HEK293 (cell line): ENCODE measurements at regions not wholly inside any gene's neighbourhood (a gene's known extent, or its start where the extent isn't known, plus 50 kb on each side); places are given as distances from the start of the nearest gene placed in this dataset.

Experiments
- CTCF ChIA-PET: fragments of 350-600 bp; formaldehyde crosslinking; extraction: SDS; loops from one replicate; lab custom pipeline; 2021; ENCODE audit warnings: antibody characterized with exemption; lab: Yijun Ruan, JAX
- POLR2A ChIA-PET: fragments of 300-600 bp; formaldehyde crosslinking; extraction: SDS; loops from one replicate; lab custom pipeline; 2020; ENCODE audit warnings: antibody characterized with exemption, inconsistent platforms; lab: Yijun Ruan, JAX
- H3K27ac ChIP-seq: fragments of 200-500 bp; sonication (Bioruptor generic); 2 replicates; pipeline ENCODE4 v1.5.1; 2014; ENCODE audit warnings: low read depth, low read length, control low read depth, inconsistent platforms; ENCODE audit errors: extremely low read depth
- H3K36me3 ChIP-seq, 2 experiments: fragments of 200-500 bp in 1 of 2; sonication (Bioruptor generic) in 1 of 2; 1 replicate in 1 of 2; 2 replicates in 1 of 2; pipeline ENCODE4 v1.5.1; 2014 to 2017; ENCODE audit warnings: inconsistent platforms in 2 of 2, low read length in 2 of 2; ENCODE audit not compliant: control insufficient read depth in 2 of 2, insufficient read depth in 1 of 2
- H3K4me1 ChIP-seq: fragments of 200-500 bp; sonication (Bioruptor generic); 2 replicates; pipeline ENCODE4 v1.5.1; 2014; ENCODE audit warnings: mild to moderate bottlenecking, low read length, inconsistent platforms; ENCODE audit not compliant: control insufficient read depth, insufficient read depth
- H3K4me3 ChIP-seq: 2 replicates; pipeline ENCODE4 v1.5.1; 2011; ENCODE audit warnings: low read depth, mild to moderate bottlenecking, control low read depth, low read length, moderate library complexity
- H3K9me3 ChIP-seq: fragments of 200-500 bp; sonication (Bioruptor generic); 2 replicates; pipeline ENCODE4 v1.5.1; 2014; ENCODE audit warnings: low read depth, low read length, inconsistent platforms; ENCODE audit not compliant: control insufficient read depth, insufficient read depth
- ELK4 ChIP-seq: IDR thresholded peaks from 2 replicates; pipeline ENCODE4 v1.6.1; 2011; ENCODE audit warnings: mild to moderate bottlenecking, low read depth, low read length, borderline replicate concordance
- HOXC10 ChIP-seq: sonication (generic); formaldehyde crosslinking; IDR thresholded peaks from 2 replicates; pipeline ENCODE4 v1.8.1; 2023; ENCODE audit warnings: mild to moderate bottlenecking, missing genetic modification reagents
- MEIS1 ChIP-seq: sonication (generic); formaldehyde crosslinking; IDR thresholded peaks from 2 replicates; pipeline ENCODE4 v1.8.1; 2022; ENCODE audit warnings: missing genetic modification reagents, mild to moderate bottlenecking, borderline replicate concordance
- PRDM1 ChIP-seq: fragments of 450-650 bp; formaldehyde crosslinking; IDR thresholded peaks from 2 replicates; pipeline ENCODE4; 2016; ENCODE audit warnings: missing biosample characterization, missing genetic modification characterization
- REPIN1 ChIP-seq: fragments of 450-650 bp; formaldehyde crosslinking; IDR thresholded peaks from 2 replicates; pipeline ENCODE4 v1.5.1; 2017; ENCODE audit warnings: missing biosample characterization, missing genetic modification characterization, low read depth
- WT1 ChIP-seq: fragments of 450-650 bp; formaldehyde crosslinking; IDR thresholded peaks from 2 replicates; pipeline ENCODE4 v1.5.1; 2016; ENCODE audit warnings: missing biosample characterization, missing genetic modification characterization
- YY1 ChIP-seq: fragments of 450-650 bp; formaldehyde crosslinking; IDR thresholded peaks from 2 replicates; pipeline ENCODE4 v1.5.1; 2018; ENCODE audit warnings: missing biosample characterization, missing genetic modification characterization
- ZBTB8A ChIP-seq: fragments of 450-650 bp; formaldehyde crosslinking; IDR thresholded peaks from 2 replicates; pipeline ENCODE4 v1.5.1; 2016; ENCODE audit warnings: missing biosample characterization, missing genetic modification characterization
- ZFP3 ChIP-seq: fragments of 450-650 bp; formaldehyde crosslinking; IDR thresholded peaks from 2 replicates; pipeline ENCODE4 v1.5.1; 2016; ENCODE audit warnings: low read depth, missing biosample characterization, missing genetic modification characterization
- ZFP37 ChIP-seq: fragments of 450-650 bp; formaldehyde crosslinking; IDR thresholded peaks from 2 replicates; pipeline ENCODE4 v1.5.1; 2016; ENCODE audit warnings: missing biosample characterization, missing genetic modification characterization
- ZNF169 ChIP-seq: fragments of 450-650 bp; formaldehyde crosslinking; IDR thresholded peaks from 2 replicates; pipeline ENCODE4 v1.5.1; 2016; ENCODE audit warnings: missing biosample characterization, missing genetic modification characterization
- ZNF2 ChIP-seq: fragments of 450-650 bp; formaldehyde crosslinking; IDR thresholded peaks from 2 replicates; pipeline ENCODE4 v1.5.1; 2016; ENCODE audit warnings: missing biosample characterization, missing genetic modification characterization
- ZNF211 ChIP-seq: fragments of 450-650 bp; formaldehyde crosslinking; IDR thresholded peaks from 2 replicates; pipeline ENCODE4 v1.5.1; 2016; ENCODE audit warnings: low read depth, missing biosample characterization, missing genetic modification characterization
- ZNF311 ChIP-seq: fragments of 450-650 bp; formaldehyde crosslinking; IDR thresholded peaks from 2 replicates; pipeline ENCODE4 v1.5.1; 2017; ENCODE audit warnings: missing biosample characterization, missing genetic modification characterization, borderline replicate concordance
- ZNF596 ChIP-seq: fragments of 450-650 bp; IDR thresholded peaks from 2 replicates; pipeline ENCODE4 v1.5.0; 2018; ENCODE audit warnings: missing biosample characterization, mild to moderate bottlenecking, missing genetic modification characterization, moderate library complexity
- ZNF792 ChIP-seq: fragments of 450-650 bp; formaldehyde crosslinking; IDR thresholded peaks from 2 replicates; pipeline ENCODE4 v1.5.1; 2016; ENCODE audit warnings: missing biosample characterization, missing genetic modification characterization
- ZNF837 ChIP-seq: fragments of 450-650 bp; formaldehyde crosslinking; IDR thresholded peaks from 2 replicates; pipeline ENCODE4 v1.5.1; 2016; ENCODE audit warnings: missing biosample characterization, missing genetic modification characterization
- TF ChIP-seq, protein P1 (sequence below): fragments of 450-650 bp; formaldehyde crosslinking; IDR thresholded peaks from 2 replicates; pipeline ENCODE4 v1.5.1; 2016; ENCODE audit warnings: missing biosample characterization, missing genetic modification characterization

- TF ChIP-seq ZNF837 (tag by site-specific recombination) (no peak), ELK4 (no peak), ZNF311 (tag by site-specific recombination) (no peak), ZNF596 (tag by site-specific recombination) (no peak), ZNF2 (tag by site-specific recombination) (no peak), WT1 (tag by site-specific recombination) (no peak), ZFP3 (tag by site-specific recombination) (no peak)
These were observed 75.0 kb upstream of the NETO1 start (continued) for GRCh38 chr18:72942766-72943165.

- ChIA-PET POLR2A (no interaction called here), CTCF (no interaction called here)
- no peak overlapping the region for H3K27ac ChIP-seq
These were observed 73.2 kb upstream of the NETO1 start for GRCh38 chr18:72940986-72941385.

GRCh38 chr18:72940509-72940908 lies 72.7 kb upstream of the NETO1 start:
- CTCF ChIA-PET = no interaction called here

More at GRCh38 chr18:72940986-72941385, 73.2 kb upstream of the NETO1 start:
- no peak overlapping the region for H3K4me3 ChIP-seq
- no peaks in the 10 kb centered on the region for H3K9me3 ChIP-seq
- H3K36me3 ChIP-seq = no peaks in the 10 kb centered on the region
- TF ChIP-seq ZNF169 (tag by site-specific recombination) = no peak
- no peak for TF ChIP-seq ZBTB8A
- no peak for TF ChIP-seq ZNF837 (tag by site-specific recombination)
- TF ChIP-seq ZNF596 (tag by site-specific recombination) = no peak
- H3K4me1 ChIP-seq = no peaks in the 10 kb centered on the region

GRCh38 chr18:72935744-72936143 lies 68.0 kb upstream of the NETO1 start:
- no peaks in the 10 kb centered on the region for H3K9me3 ChIP-seq
- no peak overlapping the region for H3K27ac ChIP-seq
- H3K36me3 ChIP-seq = no peaks in the 10 kb centered on the region
- no peak overlapping the region for H3K4me3 ChIP-seq
- H3K4me1 ChIP-seq = no peaks in the 10 kb centered on the region
- ChIA-PET POLR2A (no interaction called here), CTCF (no interaction called here)
- TF ChIP-seq HOXC10 (CRISPR knock-in tag) (no peak), REPIN1 (no peak), ZNF792 (tag by site-specific recombination) (no peak), ZNF211 (no peak), PRDM1 (tag by site-specific recombination) (no peak)
- TF ChIP-seq, protein P1, sequence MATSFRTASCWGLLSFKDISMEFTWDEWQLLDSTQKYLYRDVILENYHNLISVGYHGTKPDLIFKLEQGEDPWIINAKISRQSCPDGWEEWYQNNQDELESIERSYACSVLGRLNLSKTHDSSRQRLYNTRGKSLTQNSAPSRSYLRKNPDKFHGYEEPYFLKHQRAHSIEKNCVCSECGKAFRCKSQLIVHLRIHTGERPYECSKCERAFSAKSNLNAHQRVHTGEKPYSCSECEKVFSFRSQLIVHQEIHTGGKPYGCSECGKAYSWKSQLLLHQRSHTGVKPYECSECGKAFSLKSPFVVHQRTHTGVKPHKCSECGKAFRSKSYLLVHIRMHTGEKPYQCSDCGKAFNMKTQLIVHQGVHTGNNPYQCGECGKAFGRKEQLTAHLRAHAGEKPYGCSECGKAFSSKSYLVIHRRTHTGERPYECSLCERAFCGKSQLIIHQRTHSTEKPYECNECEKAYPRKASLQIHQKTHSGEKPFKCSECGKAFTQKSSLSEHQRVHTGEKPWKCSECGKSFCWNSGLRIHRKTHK (tag by site-specific recombination) = no peak

More at GRCh38 chr18:72940509-72940908, 72.7 kb upstream of the NETO1 start:
- POLR2A ChIA-PET = no interaction called here
- no peak overlapping the region for H3K4me3 ChIP-seq
- H3K36me3 ChIP-seq = no peaks in the 10 kb centered on the region
- no peaks in the 10 kb centered on the region for H3K9me3 ChIP-seq
- no peaks in the 10 kb centered on the region for H3K4me1 ChIP-seq
- no peak overlapping the region for H3K27ac ChIP-seq
- no peak for TF ChIP-seq YY1
- no peak for TF ChIP-seq ZFP37 (tag by site-specific recombination)
- TF ChIP-seq MEIS1 (CRISPR knock-in tag) = no peak
